ENCODE measurements at regions not wholly inside any gene's neighbourhood (a gene's known extent, or its start where the extent isn't known, plus 50 kb on each side); places are given as distances from the start of the nearest gene placed in this dataset.

DNA sequence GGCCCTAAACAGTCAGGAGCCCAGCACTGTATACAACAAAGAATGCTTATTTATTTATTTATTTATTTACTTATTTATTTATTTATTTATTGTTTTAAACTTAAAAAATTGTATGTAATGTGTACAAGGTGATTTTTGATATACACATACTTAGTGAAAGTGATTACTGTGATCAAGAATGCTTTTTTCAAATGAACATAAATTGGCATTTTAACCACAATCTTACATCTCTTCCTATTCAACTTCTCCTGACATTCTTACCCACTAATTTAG lies 776.6 kb downstream of the TSN start:
- ChIA-PET CTCF (no interaction called here), POLR2A (no interaction called here)
- Mint-ChIP-seq H3K4me3 (no peak overlapping the region), H3K9me3 (ENCODE audit: insufficient read depth) (no peaks in the 10 kb centered on the region), H3K27ac (no peak overlapping the region), H3K36me3 (ENCODE audit: low read depth) (no peaks in the 10 kb centered on the region), H3K4me1 (ENCODE audit: low read depth) (no peaks in the 10 kb centered on the region), H3K27me3 (ENCODE audit: low read depth) (no peaks in the 10 kb centered on the region)
- no peak for DNase-seq
- no peak for ATAC-seq

DNA sequence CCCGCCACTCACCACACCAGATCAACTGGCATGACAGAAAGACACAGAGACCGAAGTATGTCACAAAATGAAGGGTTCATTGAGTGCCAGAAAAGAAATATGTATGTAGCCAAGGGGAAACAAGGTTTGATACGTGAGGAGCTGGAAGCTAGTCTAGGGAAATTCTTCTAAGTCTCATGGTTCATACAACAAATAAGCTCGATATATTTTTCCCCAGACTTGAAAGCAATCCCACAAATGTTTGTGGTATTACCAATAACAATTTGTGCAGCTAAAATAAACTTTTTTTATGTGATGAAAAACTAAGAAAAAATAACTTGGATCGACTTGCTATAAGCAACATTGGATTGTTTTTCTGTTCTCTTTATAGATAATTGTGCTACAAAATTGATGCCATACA lies 777.0 kb downstream of the TSN start:
- no peaks in the 10 kb centered on the region for H3K36me3 Mint-ChIP-seq (ENCODE audit: low read depth)
- no peaks in the 10 kb centered on the region for H3K9me3 Mint-ChIP-seq (ENCODE audit: insufficient read depth)
- H3K4me3 Mint-ChIP-seq: no peak overlapping the region
- ChIA-PET POLR2A (no interaction called here), CTCF (no interaction called here)
- no peak for ATAC-seq
- H3K27me3 Mint-ChIP-seq (ENCODE audit: low read depth): no peaks in the 10 kb centered on the region
- no peak for DNase-seq
- no peaks in the 10 kb centered on the region for H3K4me1 Mint-ChIP-seq (ENCODE audit: low read depth)
- no peak overlapping the region for H3K27ac Mint-ChIP-seq

DNA sequence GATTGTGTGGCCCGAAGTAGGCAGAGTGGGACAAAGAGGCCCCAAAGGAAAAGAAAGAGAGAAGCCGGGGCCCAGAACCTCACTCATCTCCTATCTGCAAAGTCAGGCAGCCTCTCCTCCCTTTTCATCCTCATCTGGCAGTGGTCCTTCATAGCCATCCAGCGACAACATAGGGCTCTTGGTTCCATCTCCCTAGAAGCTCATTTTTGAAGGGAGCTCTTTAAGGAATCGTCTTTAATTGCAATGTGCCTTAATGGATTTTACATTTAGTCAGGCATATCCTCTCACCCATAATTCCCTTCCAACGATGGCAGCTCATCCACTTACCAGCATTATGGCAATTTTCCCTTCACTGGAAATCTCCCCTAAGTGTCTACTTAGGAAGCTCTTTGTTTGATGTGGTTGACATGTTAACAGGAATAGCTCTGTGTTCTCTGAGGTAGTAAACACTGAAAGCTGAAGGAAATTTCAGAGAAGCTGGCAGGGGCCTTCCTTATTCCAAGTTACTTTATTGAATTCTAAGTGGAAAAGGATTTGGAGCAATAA lies 780.6 kb downstream of the TSN start:
- H3K27ac Mint-ChIP-seq: no peak overlapping the region
- DNase-seq: no peak
- no peaks in the 10 kb centered on the region for H3K27me3 Mint-ChIP-seq (ENCODE audit: low read depth)
- no peak for ATAC-seq
- ChIA-PET CTCF (no interaction called here), POLR2A (no interaction called here)
- H3K4me1 Mint-ChIP-seq (ENCODE audit: low read depth): no peaks in the 10 kb centered on the region
- no peaks in the 10 kb centered on the region for H3K36me3 Mint-ChIP-seq (ENCODE audit: low read depth)
- no peak overlapping the region for H3K4me3 Mint-ChIP-seq
- no peaks in the 10 kb centered on the region for H3K9me3 Mint-ChIP-seq (ENCODE audit: insufficient read depth)

DNA sequence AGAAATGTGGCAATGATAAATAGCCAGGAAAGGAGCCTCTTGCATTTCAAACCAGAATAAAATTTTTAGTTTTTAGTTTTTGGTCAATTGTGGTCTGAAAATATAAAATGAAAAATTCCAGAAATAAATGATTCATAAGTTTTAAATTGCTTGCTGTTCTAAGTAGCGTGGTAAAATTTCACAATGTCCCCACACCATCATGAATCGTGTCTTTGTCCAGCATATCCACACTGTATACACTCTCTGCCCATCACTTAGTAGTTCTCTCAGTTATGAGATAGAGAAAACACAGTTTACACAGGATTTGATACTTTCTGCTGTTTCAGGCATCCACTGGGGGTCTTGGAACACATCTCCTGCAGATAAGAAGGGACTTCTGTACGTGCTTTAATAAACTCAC lies 783.9 kb downstream of the TSN start:
- DNase-seq (no peak), ATAC-seq (no peak)
- POLR2A ChIA-PET: no interaction called here
- CTCF ChIA-PET: no interaction called here
- H3K4me3 Mint-ChIP-seq: no peak overlapping the region
- no peaks in the 10 kb centered on the region for H3K4me1 Mint-ChIP-seq (ENCODE audit: low read depth)
- H3K27me3 Mint-ChIP-seq (ENCODE audit: low read depth): no peaks in the 10 kb centered on the region
- no peaks in the 10 kb centered on the region for H3K36me3 Mint-ChIP-seq (ENCODE audit: low read depth)
- no peaks in the 10 kb centered on the region for H3K9me3 Mint-ChIP-seq (ENCODE audit: insufficient read depth)
- no peak overlapping the region for H3K27ac Mint-ChIP-seq

DNA sequence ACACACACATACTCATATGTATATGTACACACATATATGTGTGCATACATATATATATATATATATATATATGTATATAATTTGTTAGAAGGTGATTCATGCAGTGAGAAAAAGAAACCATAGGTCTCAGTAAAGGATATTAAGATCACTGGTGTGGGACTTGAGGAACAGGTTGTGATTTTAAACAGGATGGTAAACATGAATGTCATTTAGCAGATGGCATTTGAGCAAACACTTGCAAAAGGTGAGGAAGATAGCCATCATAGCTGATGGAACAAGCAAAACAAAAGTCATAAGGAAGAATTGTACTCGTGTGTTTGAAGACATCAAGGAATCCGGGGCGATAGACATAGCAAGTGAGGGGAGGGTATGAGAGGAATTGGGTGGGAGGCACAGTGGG lies 784.5 kb downstream of the TSN start:
- Mint-ChIP-seq H3K4me1 (ENCODE audit: low read depth) (no peaks in the 10 kb centered on the region), H3K4me3 (no peak overlapping the region), H3K27ac (no peak overlapping the region), H3K36me3 (ENCODE audit: low read depth) (no peaks in the 10 kb centered on the region), H3K27me3 (ENCODE audit: low read depth) (no peaks in the 10 kb centered on the region), H3K9me3 (ENCODE audit: insufficient read depth) (no peaks in the 10 kb centered on the region)
- ChIA-PET CTCF (no interaction called here), POLR2A (no interaction called here)
- ATAC-seq (no peak), DNase-seq (no peak)

DNA sequence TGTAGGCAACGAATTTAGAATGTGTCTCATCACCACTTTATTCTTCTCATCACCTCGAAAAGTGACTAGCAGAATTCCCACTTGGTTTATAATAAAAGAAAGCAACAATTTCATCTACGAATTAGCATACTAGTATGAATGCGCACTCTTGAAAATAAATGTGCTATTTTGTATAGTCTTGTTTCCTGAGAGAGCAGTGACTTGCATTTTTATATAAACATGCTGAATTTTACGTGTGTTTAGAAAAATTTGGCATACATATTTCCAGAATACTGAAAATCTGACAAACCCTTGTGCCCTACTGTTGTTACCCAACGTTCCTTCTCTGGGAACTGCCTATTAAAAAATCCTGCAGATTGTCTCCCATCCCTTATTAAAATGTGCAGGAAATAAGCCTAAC lies 786.8 kb downstream of the TSN start:
- no peaks in the 10 kb centered on the region for H3K4me1 Mint-ChIP-seq (ENCODE audit: low read depth)
- H3K27ac Mint-ChIP-seq: no peak overlapping the region
- ChIA-PET POLR2A (no interaction called here), CTCF (no interaction called here)
- H3K27me3 Mint-ChIP-seq (ENCODE audit: low read depth): no peaks in the 10 kb centered on the region
- no peaks in the 10 kb centered on the region for H3K36me3 Mint-ChIP-seq (ENCODE audit: low read depth)
- DNase-seq (no peak), ATAC-seq (no peak)
- no peaks in the 10 kb centered on the region for H3K9me3 Mint-ChIP-seq (ENCODE audit: insufficient read depth)
- H3K4me3 Mint-ChIP-seq: no peak overlapping the region

DNA sequence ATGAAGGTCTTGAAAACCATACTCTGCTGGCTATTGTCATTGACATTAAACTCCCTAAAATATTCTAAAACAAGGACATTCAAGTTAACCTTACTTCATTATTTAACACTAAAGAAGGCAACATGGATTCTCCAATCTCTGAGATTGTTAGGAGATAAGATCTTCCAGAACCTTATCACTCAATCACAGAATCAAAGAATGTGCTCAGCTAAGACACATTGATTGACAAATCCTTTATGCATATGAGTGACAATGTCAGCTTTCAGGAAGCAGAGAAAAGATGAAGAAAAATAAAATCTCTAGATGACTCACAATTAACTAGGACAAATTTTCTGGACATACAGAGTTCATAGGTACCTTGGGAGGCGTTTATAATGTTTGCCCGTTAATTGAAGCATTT lies 787.2 kb downstream of the TSN start:
- Mint-ChIP-seq H3K4me1 (ENCODE audit: low read depth) (no peaks in the 10 kb centered on the region), H3K9me3 (ENCODE audit: insufficient read depth) (no peaks in the 10 kb centered on the region), H3K27ac (no peak overlapping the region), H3K36me3 (ENCODE audit: low read depth) (no peaks in the 10 kb centered on the region), H3K4me3 (no peak overlapping the region), H3K27me3 (ENCODE audit: low read depth) (no peaks in the 10 kb centered on the region)
- ChIA-PET POLR2A (no interaction called here), CTCF (no interaction called here)
- ATAC-seq (no peak), DNase-seq (no peak)

DNA sequence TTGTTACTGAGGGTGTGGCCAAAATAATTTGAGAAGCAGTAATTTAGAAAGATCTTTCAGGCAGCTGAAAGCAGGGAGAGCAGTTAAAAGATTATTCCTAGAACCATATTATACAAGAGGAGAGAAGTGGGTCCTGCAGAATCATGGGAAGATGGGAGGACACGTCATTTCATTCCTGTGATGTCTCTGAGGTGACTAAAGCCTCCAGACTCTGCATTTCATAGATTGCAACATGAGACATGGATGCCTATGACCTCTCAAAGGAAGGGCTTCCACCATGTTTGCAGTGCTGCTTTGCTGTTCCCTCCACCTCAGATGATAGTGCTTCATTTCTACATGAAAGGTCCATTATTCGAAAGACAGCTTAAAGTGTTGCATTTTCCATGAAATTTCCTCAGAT lies 788.4 kb downstream of the TSN start:
- Mint-ChIP-seq H3K9me3 (ENCODE audit: insufficient read depth) (no peaks in the 10 kb centered on the region), H3K36me3 (ENCODE audit: low read depth) (no peaks in the 10 kb centered on the region), H3K27ac (no peak overlapping the region), H3K27me3 (ENCODE audit: low read depth) (no peaks in the 10 kb centered on the region), H3K4me3 (no peak overlapping the region), H3K4me1 (ENCODE audit: low read depth) (no peaks in the 10 kb centered on the region)
- ChIA-PET CTCF (no interaction called here), POLR2A (no interaction called here)
- ATAC-seq (no peak), DNase-seq (no peak)

DNA sequence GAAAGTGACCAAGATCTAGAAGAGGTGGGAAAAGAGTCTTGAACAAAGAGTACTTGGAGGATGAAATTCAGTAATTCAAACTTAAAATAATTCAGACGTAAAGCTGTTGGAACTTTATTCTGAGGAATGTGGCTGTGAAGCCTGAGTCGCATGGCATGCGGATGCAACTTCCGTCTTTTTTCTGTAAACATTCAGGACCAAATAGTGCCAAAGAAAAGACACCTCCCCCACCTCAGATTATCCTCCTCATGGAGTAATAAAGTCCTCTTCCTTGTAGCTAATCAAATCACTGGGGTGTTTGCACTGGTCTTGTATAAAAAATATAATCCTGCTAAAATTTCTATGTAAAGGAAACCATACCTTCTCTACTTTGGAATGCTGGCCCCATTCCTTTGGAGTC lies 790.4 kb downstream of the TSN start:
- ATAC-seq: no peak

DNA sequence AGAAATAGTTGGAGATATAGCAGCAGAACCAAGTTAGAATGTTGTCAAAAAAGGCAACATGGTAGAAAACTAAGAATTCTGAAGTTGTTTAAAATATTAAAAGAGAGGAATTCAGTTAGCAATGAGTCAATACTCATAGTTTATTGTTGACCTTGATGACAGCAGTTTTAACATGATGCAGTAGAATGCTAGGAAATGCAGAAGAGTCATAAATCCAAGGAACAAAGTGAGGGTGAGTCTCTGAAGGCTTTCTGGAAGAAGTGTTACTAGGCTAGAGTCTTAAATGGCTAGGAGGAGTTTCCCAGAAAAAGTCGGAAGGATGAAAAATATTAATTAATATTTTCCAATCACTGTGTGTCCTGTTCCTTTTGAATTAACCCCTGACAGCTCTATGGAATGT lies 807.3 kb downstream of the TSN start:
- ATAC-seq (no peak), DNase-seq (no peak)
- ChIA-PET POLR2A (no interaction called here), CTCF (no interaction called here)
- Mint-ChIP-seq H3K27me3 (ENCODE audit: low read depth) (no peaks in the 10 kb centered on the region), H3K36me3 (ENCODE audit: low read depth) (no peaks in the 10 kb centered on the region), H3K4me3 (no peak overlapping the region), H3K9me3 (ENCODE audit: insufficient read depth) (no peaks in the 10 kb centered on the region), H3K4me1 (ENCODE audit: low read depth) (no peaks in the 10 kb centered on the region), H3K27ac (no peak overlapping the region)

More for the DNA sequence above, 790.4 kb downstream of the TSN start:
- no peak overlapping the region for H3K4me3 Mint-ChIP-seq
- POLR2A ChIA-PET: no interaction called here
- H3K27me3 Mint-ChIP-seq (ENCODE audit: low read depth): no peaks in the 10 kb centered on the region
- no peaks in the 10 kb centered on the region for H3K4me1 Mint-ChIP-seq (ENCODE audit: low read depth)
- H3K27ac Mint-ChIP-seq: no peak overlapping the region
- no peaks in the 10 kb centered on the region for H3K9me3 Mint-ChIP-seq (ENCODE audit: insufficient read depth)
- DNase-seq: no peak
- CTCF ChIA-PET: no interaction called here
- H3K36me3 Mint-ChIP-seq (ENCODE audit: low read depth): no peaks in the 10 kb centered on the region

DNA sequence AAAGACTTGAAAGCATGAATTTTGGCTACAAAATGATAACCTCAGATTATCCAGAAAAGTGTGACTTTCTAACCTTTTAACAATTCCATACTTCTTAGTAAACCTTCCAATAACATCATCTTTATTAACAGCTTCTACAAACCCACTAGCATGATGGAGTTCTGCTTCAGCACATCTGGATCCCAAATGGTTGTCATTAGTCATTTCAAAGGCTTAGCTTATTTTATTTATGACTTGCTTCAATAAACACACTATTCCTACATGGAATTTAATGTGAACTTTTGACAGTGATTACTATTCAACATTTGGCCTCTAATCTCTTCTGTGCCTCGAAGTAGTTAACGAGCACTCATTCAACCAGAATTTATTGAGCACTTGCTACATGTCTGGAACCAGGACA lies 808.3 kb downstream of the TSN start:
- DNase-seq (no peak), ATAC-seq (no peak)
- POLR2A ChIA-PET: no interaction called here
- CTCF ChIA-PET: no interaction called here
- Mint-ChIP-seq H3K27ac (no peak overlapping the region), H3K36me3 (ENCODE audit: low read depth) (no peaks in the 10 kb centered on the region), H3K4me3 (no peak overlapping the region), H3K4me1 (ENCODE audit: low read depth) (no peaks in the 10 kb centered on the region), H3K9me3 (ENCODE audit: insufficient read depth) (no peaks in the 10 kb centered on the region), H3K27me3 (ENCODE audit: low read depth) (no peaks in the 10 kb centered on the region)

DNA sequence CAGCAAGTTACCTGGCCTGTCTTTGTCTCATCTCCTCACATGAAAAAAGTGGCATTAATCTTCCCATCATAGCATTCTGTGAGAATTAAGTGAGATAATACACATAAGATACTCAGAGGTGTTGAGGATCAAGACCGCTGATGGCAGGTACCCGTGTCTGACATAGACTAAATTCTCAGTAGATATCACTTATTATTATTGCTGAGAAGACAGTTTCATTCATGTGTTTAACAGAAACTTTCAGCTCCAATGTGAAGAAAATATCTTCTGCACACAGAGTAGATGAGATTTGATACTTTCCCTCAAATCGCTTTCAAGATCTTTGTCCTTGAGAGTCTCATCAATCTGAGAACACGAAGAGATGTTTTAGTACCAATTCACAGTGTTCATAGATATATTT lies 809.4 kb downstream of the TSN start:
- DNase-seq (no peak), ATAC-seq (no peak)
- H3K9me3 Mint-ChIP-seq (ENCODE audit: insufficient read depth): no peaks in the 10 kb centered on the region
- no peak overlapping the region for H3K4me3 Mint-ChIP-seq
- H3K27me3 Mint-ChIP-seq (ENCODE audit: low read depth): no peaks in the 10 kb centered on the region
- ChIA-PET CTCF (no interaction called here), POLR2A (no interaction called here)
- no peak overlapping the region for H3K27ac Mint-ChIP-seq
- H3K4me1 Mint-ChIP-seq (ENCODE audit: low read depth): no peaks in the 10 kb centered on the region
- H3K36me3 Mint-ChIP-seq (ENCODE audit: low read depth): no peaks in the 10 kb centered on the region

DNA sequence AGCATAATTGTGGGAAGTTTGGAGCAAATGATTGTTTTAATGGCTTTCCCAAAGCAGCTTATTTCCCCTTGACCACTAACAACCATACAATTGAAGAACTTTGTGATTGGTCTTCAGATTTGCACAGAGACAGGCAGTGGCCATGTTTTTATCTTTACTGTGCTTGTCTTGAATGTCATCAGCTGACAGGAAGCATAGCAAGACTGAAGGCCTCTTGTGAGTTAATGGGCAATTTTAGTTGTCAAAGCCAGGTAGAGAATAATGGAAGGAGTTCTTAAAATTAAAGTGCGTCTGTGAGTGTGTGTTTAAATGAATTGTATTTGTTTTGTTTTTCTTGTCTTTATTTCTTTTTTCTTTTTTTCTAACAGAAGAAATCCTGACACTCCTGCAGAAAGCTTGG lies 809.9 kb downstream of the TSN start:
- Mint-ChIP-seq H3K4me3 (no peak overlapping the region), H3K36me3 (ENCODE audit: low read depth) (no peaks in the 10 kb centered on the region), H3K9me3 (ENCODE audit: insufficient read depth) (no peaks in the 10 kb centered on the region), H3K27me3 (ENCODE audit: low read depth) (no peaks in the 10 kb centered on the region), H3K27ac (no peak overlapping the region), H3K4me1 (ENCODE audit: low read depth) (no peaks in the 10 kb centered on the region)
- DNase-seq (no peak), ATAC-seq (no peak)
- CTCF ChIA-PET: no interaction called here
- POLR2A ChIA-PET: no interaction called here

DNA sequence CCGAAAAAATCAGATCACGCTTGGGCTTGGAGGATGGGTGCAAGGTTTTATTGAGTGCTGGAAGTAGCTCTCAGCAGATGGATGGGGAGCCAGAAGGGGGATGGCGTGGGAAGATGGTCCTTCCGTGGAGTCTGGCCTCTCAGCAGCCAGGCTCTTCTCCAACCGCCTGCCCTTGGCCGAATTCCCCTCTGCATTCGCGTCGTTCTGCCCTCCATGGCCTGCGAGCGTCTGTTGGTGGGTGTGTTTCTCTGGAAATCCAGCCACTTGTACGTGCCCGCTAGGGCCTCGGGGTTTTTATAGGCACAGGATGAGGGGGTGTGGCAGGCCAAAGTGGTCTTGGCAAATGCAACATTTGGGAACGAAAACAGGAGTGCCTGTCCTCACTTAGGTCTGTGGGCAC lies 815.2 kb downstream of the TSN start:
- no peak overlapping the region for H3K27ac Mint-ChIP-seq
- CTCF ChIA-PET: no interaction called here

More for the DNA sequence above, 815.2 kb downstream of the TSN start:
- no peaks in the 10 kb centered on the region for H3K27me3 Mint-ChIP-seq (ENCODE audit: low read depth)
- DNase-seq (no peak), ATAC-seq (no peak)
- POLR2A ChIA-PET: interaction anchor here (0.7 kb wide), 1 partner anchor 859 kb away, joined by 3 read pairs; no protein-coding TSS in a partner anchor
- H3K4me1 Mint-ChIP-seq (ENCODE audit: low read depth): no peaks in the 10 kb centered on the region
- H3K36me3 Mint-ChIP-seq (ENCODE audit: low read depth): no peaks in the 10 kb centered on the region
- H3K4me3 Mint-ChIP-seq: no peak overlapping the region
- peaks cover 12% of the 10 kb centered on the region for H3K9me3 Mint-ChIP-seq (ENCODE audit: insufficient read depth)

All from activated CD8-positive, alpha-beta T cell treated with anti-CD3 and anti-CD28 coated beads, Interleukin-2, amount 10 ng/mL, durations not matched to agents 7 days and 5 days (primary cell).